Motor neuron (in vitro differentiated cells): ENCODE measurements at regions not wholly inside any gene's neighbourhood (a gene's known extent, or its start where the extent isn't known, plus 50 kb on each side); places are given as distances from the start of the nearest gene placed in this dataset.

ENCODE experiments used
- ATAC-seq, 8 experiments: fragments of 200-7000 bp; cut with Tn5 transposase; replicated peaks in 6 of 8; 2 replicates each; pipeline ENCODE4 v1.8.0; 2021; ENCODE audit warnings: mild to moderate bottlenecking in 8 of 8, moderate library complexity in 8 of 8
- H3K27ac ChIP-seq, 2 donors: fragments of 250-450 bp; sonication (Bioruptor Pico); 2 replicates each; pipeline ENCODE4 v1.9.0; 2021; ENCODE audit warnings: antibody characterized with exemption in 2 of 2, mild to moderate bottlenecking in 2 of 2, moderate library complexity in 1 of 2
- H3K4me1 ChIP-seq, 2 donors: fragments of 250-450 bp; sonication (Bioruptor Pico); replicated peaks in 1 of 2; 2 replicates each; pipeline ENCODE4 v1.6.1; 2021; ENCODE audit warnings: antibody characterized with exemption in 2 of 2, mild to moderate bottlenecking in 2 of 2, moderate library complexity in 1 of 2
- H3K4me3 ChIP-seq, 5 donors: fragments of 250-450 bp; sonication (Bioruptor Pico); 2 replicates each; pipeline ENCODE4 v1.9.0; 2021; ENCODE audit warnings: antibody characterized with exemption in 5 of 5, mild to moderate bottlenecking in 5 of 5, moderate library complexity in 4 of 5
- WGBS, 10 experiments: fragments of 450-650 bp; shearing (Covaris generic); methylation state at CpG; one replicate each; pipeline ENCODE4 v1.0.0; 2022; 5-methylcytosine and 5-hydroxymethylcytosine counted together
- in situ Hi-C, 9 experiments: fragments of 400-800 bp; cut with MboI; loops; one replicate each; pipeline ENCODE4 v1.15.0; 2021; ENCODE audit warnings: low sequenced_read_pairs in 9 of 9, low pct_unique_long_range_greater_than_20kb in 2 of 9; ENCODE audit not compliant: unreplicated experiment in 9 of 9

GRCh38 chr20:23152308-23152892, 66.3 kb upstream of the CD93 start:
- in situ Hi-C loops = no loop called here
- peak in 7 of 8 experiments; percentile 11 to 92 (median 88) for ATAC-seq
- 0 to 100% (median 37%) methylated on average over 1 to 8 of the region's 9 CpGs for WGBS, 10 experiments
- no peak overlapping the region for H3K4me3 ChIP-seq
- peak overlapping the region in 1 of 2 donors; percentile 69 for H3K27ac ChIP-seq
- peaks cover 0 to 19% of the 10 kb centered on the region in 2 donors for H3K4me1 ChIP-seq

- peak overlapping the region in 1 of 2 donors; percentile 69 for H3K27ac ChIP-seq
Measured at GRCh38 chr20:23151885-23152284, 65.8 kb upstream of the CD93 start.

DNA sequence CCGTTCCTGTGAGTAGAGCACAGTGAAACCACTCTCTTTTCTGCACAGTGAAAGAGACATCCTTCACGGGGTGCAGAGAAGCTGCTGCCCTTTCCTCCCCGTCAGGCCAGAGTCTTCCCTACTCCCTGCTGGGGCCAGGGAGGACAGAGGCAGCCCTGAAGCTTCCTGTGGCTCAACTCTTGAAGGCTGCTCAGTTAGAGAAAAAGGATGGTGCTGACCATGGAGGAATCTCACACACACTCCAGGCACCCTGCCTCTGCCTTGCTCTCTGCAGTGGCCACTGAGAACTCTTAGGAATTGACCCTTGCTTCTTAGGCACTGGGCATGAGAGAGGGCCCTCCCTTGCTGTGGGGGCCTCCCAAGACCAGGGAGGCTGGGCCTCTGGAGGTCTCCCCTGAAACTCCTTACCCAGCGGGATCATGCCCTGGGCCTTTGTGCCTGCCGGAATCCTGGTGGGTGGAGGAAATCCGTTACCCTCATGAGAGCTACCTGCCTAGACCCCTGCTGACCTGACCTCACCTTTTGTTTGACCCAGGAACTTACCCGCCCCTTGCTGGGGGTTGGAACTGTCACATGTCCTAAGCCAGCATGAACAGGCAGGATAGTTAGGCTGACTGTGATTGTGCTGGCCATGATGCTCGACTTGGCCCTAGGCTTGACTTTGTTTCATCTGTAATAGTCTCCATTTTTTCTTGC, 65.0 kb upstream of the CD93 start:
- H3K4me1 ChIP-seq = peaks cover 0 to 19% of the 10 kb centered on the region in 2 donors
- in situ Hi-C loops = no loop called here
- H3K4me3 ChIP-seq = no peak overlapping the region
- no peak for ATAC-seq
- no peak overlapping the region for H3K27ac ChIP-seq
- 50 to 100% (median 67%) methylated on average over 1 to 2 of the region's 8 CpGs; no CpG with 5 or more reads in 5 of the 10 experiments for WGBS, 10 experiments

More at GRCh38 chr20:23151885-23152284, 65.8 kb upstream of the CD93 start:
- in situ Hi-C loops = no loop called here
- WGBS, 10 experiments = 69 to 100% (median 82%) methylated on average over 1 to 6 of the region's 8 CpGs; no CpG with 5 or more reads in 3 of the 10 experiments
- Histone ChIP-seq H3K4me3 (no peak overlapping the region), H3K4me1 (peaks cover 0 to 19% of the 10 kb centered on the region in 2 donors)
- no peak for ATAC-seq

- H3K27ac ChIP-seq = no peak overlapping the region
- peaks cover 0 to 19% of the 10 kb centered on the region in 2 donors for H3K4me1 ChIP-seq
- H3K4me3 ChIP-seq = no peak overlapping the region
- ATAC-seq = no peak
- in situ Hi-C loops = no loop called here
- 60 to 100% (median 80%) methylated on average over 1 to 2 of the region's 8 CpGs; no CpG with 5 or more reads in 7 of the 10 experiments for WGBS, 10 experiments
Measured at GRCh38 chr20:23150304-23151007, 64.3 kb upstream of the CD93 start.

GRCh38 chr20:23149623-23150279, 63.6 kb upstream of the CD93 start:
- ATAC-seq = no peak
- in situ Hi-C loops = no loop called here
- Histone ChIP-seq H3K4me3 (no peak overlapping the region), H3K27ac (no peak overlapping the region), H3K4me1 (peaks cover 0 to 16% of the 10 kb centered on the region in 2 donors)
- WGBS, 10 experiments = 60 to 100% (median 82%) methylated on average over 1 to 3 of the region's 7 CpGs; no CpG with 5 or more reads in 4 of the 10 experiments

DNA sequence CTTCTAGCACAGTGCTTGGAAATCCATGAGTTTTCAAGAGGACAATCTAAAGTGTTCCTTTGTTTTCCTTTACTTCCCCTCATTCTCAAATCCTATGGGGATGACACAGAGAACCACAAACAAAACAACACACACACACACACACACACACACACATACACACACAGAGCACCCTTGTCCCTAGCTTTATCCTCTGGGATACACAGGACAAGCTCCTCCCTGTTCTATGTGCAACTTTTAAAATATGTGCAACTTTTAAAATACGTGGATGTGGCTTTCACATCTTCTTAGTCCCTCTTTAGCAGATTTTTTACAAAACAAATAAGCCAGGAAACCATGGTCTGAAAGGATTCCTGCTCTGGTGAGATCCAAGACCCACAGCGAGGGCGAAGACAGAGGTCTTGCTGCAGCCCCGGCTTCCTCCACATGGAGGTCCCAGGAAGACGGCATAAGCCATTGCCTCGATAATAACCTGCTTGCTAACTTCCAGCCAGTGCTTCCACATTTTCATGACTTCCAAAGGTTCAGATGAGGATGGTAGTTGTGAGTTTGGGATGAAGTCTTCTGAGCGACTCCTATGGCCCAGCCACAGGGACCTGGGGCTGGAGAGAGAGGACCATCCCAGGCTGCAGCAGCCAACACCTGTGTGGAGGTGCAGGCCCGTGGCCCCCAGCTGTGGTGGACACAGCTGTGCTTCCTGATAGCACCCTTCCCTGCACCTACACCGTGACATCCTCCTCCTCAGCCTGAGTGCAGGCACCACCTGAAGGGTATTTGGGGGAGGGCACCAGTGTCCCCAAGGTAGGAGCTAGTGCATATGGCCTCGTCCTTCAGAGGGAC, 62.8 kb upstream of the CD93 start:
- ATAC-seq = peak in 1 of 8 experiments; percentile 18
- Histone ChIP-seq H3K27ac (no peak overlapping the region), H3K4me1 (peaks cover 0 to 16% of the 10 kb centered on the region in 2 donors), H3K4me3 (no peak overlapping the region)
- WGBS, 10 experiments = 20 to 93% (median 75%) methylated on average over 1 to 8 of the region's 10 CpGs; no CpG with 5 or more reads in 2 of the 10 experiments
- in situ Hi-C loops = no loop called here

DNA sequence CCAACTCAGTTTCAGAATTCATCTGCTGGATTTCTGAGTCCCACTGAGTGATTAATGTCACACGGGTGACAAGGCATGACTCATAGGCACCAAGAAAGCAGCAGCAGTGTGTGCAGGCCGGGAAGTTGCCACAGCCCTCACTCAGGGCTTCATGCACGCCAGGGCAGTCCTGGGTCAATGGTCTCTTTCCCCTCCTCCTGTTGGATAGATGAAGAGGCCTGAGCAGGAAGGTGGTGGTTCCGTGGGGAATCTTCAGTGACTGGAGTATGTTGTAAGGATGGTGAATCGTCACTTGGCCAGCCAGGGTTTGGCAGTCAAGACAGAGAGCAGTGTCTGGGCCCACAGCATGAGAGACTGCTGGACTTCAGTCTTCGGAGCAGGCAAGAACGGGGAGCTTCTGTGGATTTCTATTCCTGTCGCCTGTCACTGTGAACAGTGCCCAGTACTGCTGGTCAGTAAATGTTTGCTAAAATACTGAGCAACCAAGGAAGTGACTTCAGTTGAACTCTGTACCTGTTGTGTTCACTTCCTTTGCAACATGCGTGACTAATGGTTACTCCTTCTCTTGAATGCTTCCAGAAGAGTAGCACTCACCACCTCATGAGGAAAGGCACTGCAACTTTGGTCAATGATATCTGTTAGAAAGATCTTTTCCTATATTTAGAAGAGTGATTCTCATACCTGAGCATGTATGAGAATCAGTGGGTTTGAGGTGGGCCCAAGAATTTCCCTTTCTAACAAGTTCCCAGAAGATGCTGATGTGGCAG, 62.0 kb upstream of the CD93 start:
- peak; percentile 47 to 83 (median 70) for ATAC-seq
- in situ Hi-C loops = no loop called here
- H3K27ac ChIP-seq = peak overlapping the region in 1 of 2 donors; percentile 64
- H3K4me3 ChIP-seq = no peak overlapping the region
- H3K4me1 ChIP-seq = peaks cover 0 to 16% of the 10 kb centered on the region in 2 donors
- 3 to 95% (median 57%) methylated on average over 1 to 6 of the region's 9 CpGs; no CpG with 5 or more reads in 1 of the 10 experiments for WGBS, 10 experiments

DNA sequence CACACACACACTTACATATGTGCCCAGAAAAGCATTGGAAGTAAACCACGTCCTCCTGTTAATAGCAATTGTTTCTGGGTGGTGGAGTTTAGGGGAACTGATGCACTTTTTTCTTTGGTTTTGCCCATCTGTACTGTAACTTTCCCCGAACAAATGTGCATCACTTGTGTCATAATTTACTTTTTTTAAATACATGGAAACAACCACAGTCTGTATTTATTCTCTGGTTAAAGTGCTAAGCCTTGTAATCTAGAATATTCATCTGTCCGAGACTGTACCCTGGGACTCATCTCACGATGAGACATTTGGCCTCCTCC, 61.5 kb upstream of the CD93 start:
- Histone ChIP-seq H3K4me3 (no peak overlapping the region), H3K4me1 (peaks cover 0 to 16% of the 10 kb centered on the region in 2 donors), H3K27ac (no peak overlapping the region)
- in situ Hi-C loops = no loop called here
- ATAC-seq = peak in 1 of 8 experiments; percentile 41
- WGBS, 10 experiments = 0 to 88% (median 50%) methylated on average over 1 to 4 of the region's 4 CpGs; no CpG with 5 or more reads in 1 of the 10 experiments

DNA sequence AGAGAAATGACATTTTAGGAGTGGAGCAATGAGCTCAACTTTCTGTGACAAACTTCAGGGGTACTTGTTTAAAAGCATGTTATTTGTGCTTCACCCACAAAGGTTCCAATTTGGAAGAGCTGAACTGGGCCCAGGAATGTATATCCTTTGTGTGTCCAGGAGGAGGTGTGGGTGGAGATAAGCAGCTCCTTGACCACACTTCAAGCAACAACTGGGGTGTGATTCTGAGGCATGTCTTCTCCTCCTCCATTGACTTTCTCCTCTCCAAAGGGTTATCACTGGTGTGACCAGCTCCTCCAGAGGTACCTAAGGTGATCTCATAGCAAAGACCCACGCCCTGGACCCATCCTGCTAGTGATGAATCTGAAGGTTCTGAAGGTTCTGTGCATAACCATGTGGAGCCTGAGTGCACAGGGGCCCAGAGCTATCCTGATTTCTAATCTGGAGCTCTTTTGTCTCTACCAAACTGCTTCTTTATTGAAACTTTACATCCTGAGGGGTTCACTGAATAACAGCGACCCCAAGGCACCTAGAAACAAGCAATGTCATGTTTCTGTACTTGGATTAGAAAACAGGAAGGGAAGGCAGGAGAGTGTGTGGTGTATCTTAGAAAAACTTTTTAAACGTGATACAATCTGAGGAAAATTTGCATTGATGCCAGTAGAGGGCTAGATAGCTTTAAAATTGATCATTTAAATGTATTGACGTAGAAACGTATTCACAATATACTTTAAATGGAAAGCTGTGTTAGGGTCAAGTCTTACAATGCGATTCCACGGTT, 60.9 kb upstream of the CD93 start:
- no peak for ATAC-seq
- Histone ChIP-seq H3K4me1 (peaks cover 0 to 15% of the 10 kb centered on the region in 2 donors), H3K4me3 (no peak overlapping the region), H3K27ac (no peak overlapping the region)
- WGBS, 10 experiments = 16 to 73% (median 66%) methylated on average over 3 to 6 of the region's 7 CpGs; no CpG with 5 or more reads in 2 of the 10 experiments
- in situ Hi-C loops = no loop called here

DNA sequence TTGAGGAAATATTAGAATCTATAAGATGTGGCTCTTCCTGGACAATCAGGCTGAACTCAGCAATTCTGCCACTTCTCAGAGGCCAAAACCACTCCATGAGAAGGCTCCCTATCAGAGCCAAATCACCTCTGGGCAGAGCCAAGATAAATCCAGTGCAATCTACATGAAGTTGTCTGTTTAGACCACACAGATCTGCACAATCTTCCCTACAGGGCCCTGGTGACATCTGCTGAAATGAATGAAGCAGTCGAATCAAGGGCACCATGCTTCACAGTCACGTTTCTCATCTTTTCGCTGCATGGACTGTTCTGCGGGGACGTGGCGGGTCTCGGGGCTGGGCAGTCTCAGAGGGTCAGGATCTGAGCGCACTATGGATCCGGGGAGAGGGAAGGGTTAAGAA, 60.1 kb upstream of the CD93 start:
- WGBS, 10 experiments = 79 to 100% (median 95%) methylated on average over 3 to 7 of the region's 9 CpGs; no CpG with 5 or more reads in 6 of the 10 experiments
- no peak overlapping the region for H3K4me3 ChIP-seq
- no peak for ATAC-seq
- peaks cover 0 to 9% of the 10 kb centered on the region in 2 donors for H3K4me1 ChIP-seq
- in situ Hi-C loops = no loop called here
- H3K27ac ChIP-seq = no peak overlapping the region

DNA sequence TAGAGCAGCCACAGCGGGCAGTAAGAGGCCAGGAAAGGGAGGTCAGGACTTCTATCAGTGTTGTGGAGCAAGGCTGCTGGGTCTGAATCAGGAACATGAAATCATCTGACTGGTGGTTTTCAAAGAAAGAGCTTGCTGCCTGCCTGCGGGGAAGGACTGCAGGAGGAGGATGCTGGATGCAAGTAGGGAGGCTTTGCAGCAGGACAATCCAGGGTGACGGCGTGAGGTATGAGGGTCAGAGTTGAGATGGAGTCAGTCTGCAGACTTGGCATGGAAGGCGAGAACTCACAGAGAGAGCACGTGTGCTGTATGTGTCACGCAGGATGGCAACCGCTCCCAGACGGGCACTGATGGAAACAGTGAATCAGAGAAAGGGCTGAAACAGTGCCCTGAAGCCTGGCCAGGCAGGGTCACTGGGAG, 59.2 kb upstream of the CD93 start:
- peak in 4 of 8 experiments; percentile 5 to 42 (median 22) for ATAC-seq
- Histone ChIP-seq H3K4me3 (no peak overlapping the region), H3K4me1 (peaks cover 0 to 9% of the 10 kb centered on the region in 2 donors), H3K27ac (no peak overlapping the region)
- in situ Hi-C loops = no loop called here
- 23 to 100% (median 82%) methylated on average over 1 to 6 of the region's 9 CpGs; no CpG with 5 or more reads in 3 of the 10 experiments for WGBS, 10 experiments
